Limb (tissue), 2 donors: ENCODE measurements at regions not wholly inside any gene's neighbourhood (a gene's known extent, or its start where the extent isn't known, plus 50 kb on each side); places are given as distances from the start of the nearest gene placed in this dataset.
"Not testable (repeated sequence)": the region's sequence is repeated elsewhere in the genome, so short reads cannot be mapped to it uniquely, and the experiment has no call there.

Experiments
- DNase-seq, 2 donors: peaks; one replicate each; pipeline ENCODE4 v3.0.0-alpha.2; 2016; ENCODE audit errors: extremely low spot score in 2 of 2

DNA sequence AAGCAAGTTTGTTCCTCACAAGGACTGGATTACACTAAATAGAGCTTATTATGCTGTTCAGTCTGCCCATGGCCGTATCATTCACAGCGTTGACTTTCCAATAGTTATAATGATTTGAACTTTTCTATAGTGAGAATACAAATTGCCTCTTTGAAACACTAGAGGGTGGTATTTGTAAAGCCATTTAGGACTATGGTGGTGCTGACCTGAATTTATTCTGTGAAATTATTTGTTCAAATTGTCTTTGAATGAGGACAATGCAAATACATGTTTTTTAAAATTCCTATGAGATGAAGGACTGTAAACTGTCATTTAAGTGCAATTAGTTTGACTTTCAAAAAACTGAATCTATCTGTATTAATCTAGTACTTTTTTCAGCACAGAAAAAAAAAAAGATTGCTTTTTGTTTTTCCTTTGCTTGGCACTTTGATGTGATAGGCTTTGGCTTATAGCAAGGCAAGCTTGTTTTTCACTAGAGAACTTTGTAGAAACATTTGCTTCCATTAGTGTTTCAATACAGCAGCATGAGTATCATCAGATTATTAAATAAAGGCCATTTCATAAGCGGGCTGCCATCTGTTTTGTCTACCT, 122.7 kb upstream of the TMEM229A start:
- DNase-seq = peak in 1 of 2 donors; percentile 62

DNA sequence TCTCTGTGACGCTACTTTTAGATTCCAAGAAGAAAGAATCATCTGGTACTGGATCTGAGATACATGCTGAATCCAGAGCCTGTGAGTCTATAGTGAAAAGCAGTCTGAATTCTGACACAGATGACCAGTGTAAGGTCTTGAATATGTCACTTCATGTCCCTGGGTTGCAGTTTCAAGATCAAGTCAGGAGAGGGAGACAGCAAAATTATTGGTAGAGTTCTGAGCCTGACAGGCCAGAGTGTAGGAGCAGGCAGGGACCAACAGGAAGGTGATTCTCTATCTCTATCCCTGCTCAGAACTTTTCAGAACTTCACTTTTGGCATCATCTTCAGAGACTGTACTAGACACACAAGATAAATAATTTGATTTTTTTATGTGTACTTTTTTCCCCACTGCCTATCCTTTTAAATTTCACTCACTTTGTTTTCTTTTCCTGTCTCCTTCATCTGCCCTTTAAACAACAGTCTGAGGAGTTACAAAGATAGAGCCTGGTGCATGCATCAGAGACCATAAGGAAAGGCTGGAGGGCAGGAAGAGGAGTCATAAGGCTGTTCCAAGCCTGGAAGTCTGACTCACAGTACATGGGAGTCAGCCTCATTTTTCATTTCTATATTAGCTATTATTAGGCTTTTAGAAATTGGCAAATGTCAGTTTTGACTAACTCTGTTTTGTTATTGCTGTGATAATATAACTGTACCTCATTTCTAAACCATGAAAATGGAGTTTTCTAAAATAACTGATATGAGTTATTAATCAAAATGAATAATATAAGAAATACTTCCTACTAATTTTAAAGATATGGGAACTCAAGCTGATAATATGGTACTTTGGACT, 120.2 kb upstream of the TMEM229A start:
- DNase-seq = no peak

DNA sequence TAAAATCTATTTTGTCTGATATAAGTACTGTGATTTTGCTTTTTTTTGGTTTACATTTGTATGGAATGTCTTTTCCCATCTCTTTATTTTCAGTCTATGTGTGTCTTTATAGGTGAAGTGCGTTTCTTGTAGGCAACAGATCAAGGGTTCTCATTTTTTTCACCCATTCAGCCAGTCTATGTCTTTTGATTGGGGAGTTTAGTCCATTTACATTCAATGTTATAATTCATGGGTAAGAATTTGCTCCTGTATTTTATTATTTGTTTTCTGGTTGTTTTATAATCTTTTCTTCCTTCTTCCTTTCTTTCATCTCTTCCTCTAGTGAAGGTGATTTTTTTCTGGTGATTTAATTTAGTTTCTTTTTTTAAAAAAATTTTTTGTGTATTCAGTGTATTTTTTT, 104.8 kb upstream of the TMEM229A start:
- DNase-seq = no peak

DNA sequence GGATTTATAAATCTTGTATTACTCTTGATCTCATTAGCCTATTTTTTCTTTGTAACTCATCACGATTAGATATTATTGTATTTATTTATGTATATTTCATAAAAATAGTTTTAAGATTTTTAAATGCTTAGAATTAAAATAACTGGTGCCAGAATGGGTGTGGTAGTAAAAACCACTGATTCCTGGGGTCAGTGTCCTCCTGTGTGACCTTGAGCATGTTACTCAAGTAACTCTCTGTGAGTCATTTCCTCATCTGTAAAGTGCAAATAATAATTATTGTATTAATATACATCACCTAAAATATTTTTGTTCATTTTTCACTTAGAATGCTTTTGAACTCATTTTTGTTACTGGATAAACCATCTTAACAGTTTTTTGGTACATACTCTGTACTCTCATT, 91.3 kb upstream of the TMEM229A start:
- DNase-seq = no peak

DNA sequence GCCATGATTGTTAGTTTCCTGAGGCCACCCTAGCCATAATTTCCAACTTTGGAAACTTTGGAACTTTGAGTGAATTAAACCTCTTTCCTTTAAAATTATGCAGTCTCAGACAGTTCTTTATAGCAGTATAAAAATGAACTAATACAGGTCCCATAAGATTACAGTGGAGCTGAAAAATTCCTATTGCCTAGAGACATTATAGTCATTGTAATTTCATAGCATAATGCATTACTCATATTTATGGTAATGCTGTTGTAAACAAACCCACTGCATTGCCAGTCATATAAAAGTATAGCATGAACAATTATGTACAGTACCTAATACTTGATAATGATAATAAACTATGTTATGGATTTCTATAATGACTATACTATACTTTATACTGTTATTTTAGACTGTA, 88.0 kb upstream of the TMEM229A start:
- no peak for DNase-seq

DNA sequence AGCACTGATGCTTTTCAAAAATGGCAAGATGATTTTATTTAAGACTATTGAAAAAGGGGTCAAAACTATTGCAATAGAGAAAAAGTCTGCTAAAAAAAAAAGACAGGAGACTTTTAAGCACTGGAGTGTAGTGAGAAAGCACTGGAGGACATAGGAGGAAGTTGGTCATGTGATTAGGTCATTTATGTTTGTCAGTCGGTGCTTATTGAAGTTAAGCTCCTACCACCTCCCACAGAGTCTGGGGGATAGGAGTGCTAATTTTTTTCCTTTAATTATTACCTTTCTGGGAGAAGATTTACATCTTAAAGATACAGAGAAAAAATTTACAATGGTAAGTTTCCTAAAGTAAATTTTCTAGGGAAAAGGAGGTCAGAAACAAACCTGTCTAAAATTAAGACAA, 80.2 kb upstream of the TMEM229A start:
- DNase-seq = no peak

DNA sequence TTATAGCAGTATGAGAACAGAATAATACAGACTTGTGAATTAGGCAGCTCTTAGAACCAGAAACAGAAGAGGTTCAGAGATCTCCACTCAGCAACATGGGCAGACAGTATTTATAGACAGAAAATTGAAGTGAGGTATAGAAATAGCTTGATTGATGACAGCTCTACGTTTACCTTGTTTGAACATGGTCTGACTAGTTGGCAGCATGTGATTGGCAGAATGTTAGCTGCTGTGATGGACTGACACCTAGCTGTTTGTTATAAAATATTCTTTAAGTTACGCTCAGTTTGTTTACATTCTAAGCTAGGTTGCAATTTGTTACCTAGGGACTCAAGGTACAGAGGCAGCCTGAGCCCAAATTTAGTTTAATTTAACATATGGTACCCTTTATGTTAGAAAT, 73.7 kb upstream of the TMEM229A start:
- no peak for DNase-seq

DNA sequence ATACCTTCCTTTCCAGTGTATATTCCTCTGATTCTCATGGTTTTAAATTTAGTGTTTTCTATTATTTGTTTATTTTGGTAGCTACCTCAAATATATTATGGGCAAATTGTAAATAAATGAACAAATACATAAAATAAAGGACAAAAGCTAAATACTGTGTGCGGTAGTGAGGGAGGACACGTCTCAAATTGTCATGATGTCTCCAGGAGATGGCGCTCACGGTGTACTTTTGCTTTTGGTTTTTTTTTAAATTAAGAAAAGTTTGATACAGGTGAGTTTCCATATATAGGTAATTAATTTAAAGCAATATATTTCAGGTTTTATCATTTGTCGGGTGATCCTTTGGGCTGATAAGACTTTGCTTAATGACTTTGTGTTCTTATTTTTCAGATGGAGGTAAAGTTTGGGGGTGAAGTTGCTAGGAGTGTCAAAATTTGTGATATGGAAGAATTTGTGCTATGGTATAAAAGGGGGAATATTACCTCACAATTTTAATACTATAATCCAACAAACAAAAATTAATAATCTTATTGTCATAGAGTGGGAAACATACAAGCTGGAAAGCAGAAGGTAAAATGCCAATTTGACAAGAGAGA, 68.4 kb upstream of the TMEM229A start:
- DNase-seq = no peak

DNA sequence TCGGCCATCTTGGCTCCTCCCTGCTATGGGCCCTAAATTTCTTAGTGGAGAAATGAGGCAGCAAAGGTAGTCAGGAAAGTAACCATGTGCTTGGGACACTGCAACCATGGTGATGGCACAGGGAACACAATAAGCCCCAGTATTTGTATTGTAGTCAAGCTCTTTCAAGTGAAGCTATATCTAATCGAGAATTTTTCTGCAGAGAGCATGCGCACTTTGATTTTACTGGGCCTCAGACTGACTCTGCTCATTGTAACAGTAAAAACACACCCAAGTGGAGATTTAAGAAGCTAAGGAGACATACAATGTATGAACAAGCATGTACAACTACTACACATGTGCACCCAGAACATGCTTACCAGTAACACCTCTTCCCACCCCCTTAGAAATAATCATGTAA, 67.3 kb upstream of the TMEM229A start:
- no peak for DNase-seq

DNA sequence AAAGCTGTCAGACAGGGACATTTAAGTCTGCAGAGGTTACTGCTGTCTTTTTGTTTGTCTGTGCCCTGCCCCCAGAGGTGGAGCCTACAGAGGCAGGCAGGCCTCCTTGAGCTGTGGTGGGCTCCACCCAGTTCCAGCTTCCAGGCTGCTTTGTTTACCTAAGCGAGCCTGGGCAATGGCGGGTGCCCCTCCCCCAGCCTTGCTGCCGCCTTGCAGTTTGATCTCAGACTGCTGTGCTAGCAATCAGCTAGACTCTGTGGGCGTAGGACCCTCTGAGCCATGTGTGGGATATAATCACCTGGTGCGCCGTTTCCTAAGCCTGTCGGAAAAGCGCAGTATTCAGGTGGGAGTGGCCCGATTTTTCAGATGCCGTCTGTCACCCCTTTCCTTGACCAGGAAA, 66.7 kb upstream of the TMEM229A start:
- DNase-seq = not testable (repeated sequence)

DNA sequence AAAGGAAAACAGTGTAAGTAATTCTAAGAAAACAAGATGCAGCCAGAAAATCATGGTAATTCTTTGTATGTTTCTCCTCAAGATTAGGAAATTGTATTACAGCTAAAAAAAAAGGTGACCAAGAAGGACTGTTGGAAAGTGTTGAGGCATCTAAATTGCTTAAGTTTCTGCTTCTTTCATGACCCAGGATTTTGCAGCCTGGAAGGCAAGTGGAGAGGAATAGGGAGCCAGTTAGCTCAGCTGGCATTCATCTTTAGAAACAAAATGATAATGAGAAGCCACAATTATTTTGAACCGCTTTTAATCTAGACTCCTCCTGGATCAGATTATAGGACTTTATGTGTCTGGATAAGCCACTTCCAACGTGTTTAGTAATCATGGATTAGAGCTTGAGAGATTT, 56.8 kb upstream of the TMEM229A start:
- DNase-seq = no peak

DNA sequence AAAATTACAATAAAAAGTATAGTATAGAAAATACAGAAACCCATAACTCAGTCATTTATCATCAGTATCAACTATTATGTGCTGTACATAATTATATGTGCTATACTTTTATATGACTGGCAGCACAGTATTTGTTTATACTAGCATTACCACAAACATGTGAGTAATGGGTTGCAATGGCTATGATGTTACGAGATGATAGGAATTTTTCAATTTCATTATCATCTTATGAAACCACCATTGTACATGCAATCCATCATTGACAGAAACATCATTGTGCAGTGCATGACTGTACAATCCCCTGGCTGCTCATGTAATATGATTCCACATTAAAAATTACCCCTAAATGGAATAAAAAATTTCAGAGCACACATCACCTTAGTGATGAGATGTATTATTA, 55.7 kb upstream of the TMEM229A start:
- no peak for DNase-seq

DNA sequence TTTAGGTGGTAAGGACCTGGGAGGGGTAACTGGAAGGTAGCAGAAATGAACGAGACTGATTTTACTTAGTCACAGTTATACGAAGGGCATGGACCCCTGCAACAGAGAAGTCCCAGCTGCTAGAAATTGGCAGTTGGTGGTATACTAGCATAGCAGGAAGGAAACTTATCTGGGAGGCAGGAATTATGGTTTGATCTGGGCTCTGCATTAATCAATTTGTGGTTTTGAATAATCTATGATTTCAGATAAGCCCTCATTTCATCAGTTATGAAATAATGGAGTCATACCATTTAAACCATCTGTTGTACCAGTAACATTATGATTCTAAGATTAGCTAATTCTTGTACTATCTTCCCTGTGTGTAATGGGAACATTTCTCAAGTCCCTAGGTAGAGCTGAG, 54.0 kb upstream of the TMEM229A start:
- DNase-seq = no peak

DNA sequence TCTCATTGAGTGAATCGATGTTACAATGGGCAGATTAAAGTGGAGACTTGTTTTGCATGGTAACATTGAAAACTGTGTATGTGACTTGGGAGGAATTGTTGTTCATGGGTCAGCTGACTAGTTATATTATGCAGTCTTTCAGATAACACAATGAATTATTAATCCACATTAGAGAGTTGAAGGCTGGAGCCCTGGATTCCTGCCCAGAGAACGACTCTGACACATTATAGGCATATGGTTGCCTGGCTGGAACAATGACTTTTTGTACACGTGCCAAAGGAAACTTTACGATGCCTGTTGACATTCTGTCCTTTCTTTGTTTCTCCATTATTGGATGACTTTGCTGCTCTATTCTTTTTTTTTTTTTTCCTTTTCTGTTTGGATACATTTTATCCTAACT, 52.3 kb upstream of the TMEM229A start:
- peak; percentile 35 to 72 for DNase-seq

DNA sequence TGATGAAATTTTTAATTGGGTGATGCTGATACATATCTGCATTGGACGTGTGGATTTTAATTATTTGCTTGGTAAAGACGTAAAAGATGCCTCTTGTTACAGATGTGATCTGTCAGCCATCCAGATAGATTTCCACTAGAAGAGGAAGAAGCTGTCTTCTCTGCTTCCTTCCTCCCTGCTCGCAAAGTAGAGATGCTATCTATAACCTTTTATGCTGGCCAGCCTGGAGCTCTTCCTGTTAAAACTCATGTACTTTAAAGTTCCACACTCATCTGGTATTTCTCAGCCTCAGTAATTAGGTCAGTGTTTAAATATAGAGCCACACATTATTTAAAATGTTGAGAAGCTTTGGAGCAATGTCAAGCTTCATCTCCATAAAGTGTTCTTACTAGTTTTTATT, 51.2 kb upstream of the TMEM229A start:
- no peak for DNase-seq
